Caco-2 (cell line): ENCODE measurements at regions not wholly inside any gene's neighbourhood (a gene's known extent, or its start where the extent isn't known, plus 50 kb on each side); places are given as distances from the start of the nearest gene placed in this dataset.

Source experiments
- BruUV-seq: library from RNA; stranded (reverse); fragments of 400-500 nt; replicated peaks from 2 replicates; lab custom pipeline; 2021; lab: Mats Ljungman, UMichigan
- CTCF ChIA-PET: fragments of 300-600 bp; sonication (Branson Sonifier 250); formaldehyde crosslinking; loops from one replicate; lab custom pipeline; 2022; ENCODE audit warnings: antibody characterized with exemption; lab: Charles Lee
- POLR2A ChIA-PET: fragments of 300-600 bp; sonication (Branson Sonifier 250); formaldehyde crosslinking; loops from one replicate; lab custom pipeline; 2022; ENCODE audit warnings: antibody characterized with exemption; lab: Charles Lee
- DNase-seq, 2 experiments: peaks; one replicate each; pipeline versions ENCODE4 v3.0.0 to v3.0.0-alpha.2; 2020 to 2022
- H3K27me3 ChIP-seq: replicated peaks from 2 replicates; pipeline ENCODE4 v1.6.0; 2011; ENCODE audit warnings: low read length; ENCODE audit not compliant: control insufficient read depth, insufficient read depth
- H3K36me3 ChIP-seq: 2 replicates; pipeline ENCODE4 v1.5.1; 2011; ENCODE audit warnings: low read length; ENCODE audit not compliant: control insufficient read depth, insufficient read depth
- H3K4me1 ChIP-seq: fragments of 250-450 bp; sonication (Bioruptor Pico); 2 replicates; pipeline ENCODE4 v1.5.1; 2020; ENCODE audit warnings: mild to moderate bottlenecking
- H3K4me3 ChIP-seq: 2 replicates; pipeline ENCODE4 v1.5.1; 2011; ENCODE audit warnings: low read depth, mild to moderate bottlenecking, control low read depth, low read length
- H3K9me3 ChIP-seq: fragments of 250-450 bp; sonication (Bioruptor Pico); 2 replicates; pipeline ENCODE4 v1.5.1; 2020; ENCODE audit warnings: mild to moderate bottlenecking, moderate library complexity
- H3K27ac Mint-ChIP-seq: one replicate; pipeline ENCODE4 v1.8.0; 2022; ENCODE audit warnings: mixed read lengths; ENCODE audit not compliant: unreplicated experiment
- H3K27me3 Mint-ChIP-seq: one replicate; pipeline ENCODE4 v1.8.0; 2022; ENCODE audit warnings: mixed read lengths; ENCODE audit not compliant: insufficient read depth, unreplicated experiment
- H3K36me3 Mint-ChIP-seq: one replicate; pipeline ENCODE4 v1.8.0; 2022; ENCODE audit warnings: mild to moderate bottlenecking, mixed read lengths; ENCODE audit not compliant: insufficient read depth, unreplicated experiment
- H3K4me1 Mint-ChIP-seq: one replicate; pipeline ENCODE4 v1.8.0; 2022; ENCODE audit warnings: low read depth, mixed read lengths; ENCODE audit not compliant: unreplicated experiment
- H3K4me3 Mint-ChIP-seq: one replicate; pipeline ENCODE4 v1.8.0; 2022; ENCODE audit warnings: mild to moderate bottlenecking, moderate library complexity, mixed read lengths; ENCODE audit not compliant: unreplicated experiment
- H3K9me3 Mint-ChIP-seq: one replicate; pipeline ENCODE4 v1.8.0; 2022; ENCODE audit warnings: mixed read lengths; ENCODE audit not compliant: unreplicated experiment
- intact Hi-C: fragments of 100-400 bp; cut with micrococcal nuclease; formaldehyde crosslinking; loops from one replicate; pipeline ENCODE4 v1.10.0; 2022; ENCODE audit not compliant: unreplicated experiment
- TF ChIP-seq, protein P1 (sequence below), 2 experiments: fragments of 200-600 bp in 1 of 2; IDR thresholded peaks; 1 replicate in 1 of 2; 2 replicates in 1 of 2; pipeline versions ENCODE4 v1.5.1 to v1.8.0; 2011 to 2022; ENCODE audit warnings: antibody characterized with exemption in 1 of 2, control low read depth in 1 of 2, inconsistent platforms in 1 of 2, low read depth in 1 of 2, low read length in 1 of 2, mild to moderate bottlenecking in 1 of 2, moderate library complexity in 1 of 2; ENCODE audit not compliant: insufficient read depth in 1 of 2, severe bottlenecking in 1 of 2, unreplicated experiment in 1 of 2

DNA sequence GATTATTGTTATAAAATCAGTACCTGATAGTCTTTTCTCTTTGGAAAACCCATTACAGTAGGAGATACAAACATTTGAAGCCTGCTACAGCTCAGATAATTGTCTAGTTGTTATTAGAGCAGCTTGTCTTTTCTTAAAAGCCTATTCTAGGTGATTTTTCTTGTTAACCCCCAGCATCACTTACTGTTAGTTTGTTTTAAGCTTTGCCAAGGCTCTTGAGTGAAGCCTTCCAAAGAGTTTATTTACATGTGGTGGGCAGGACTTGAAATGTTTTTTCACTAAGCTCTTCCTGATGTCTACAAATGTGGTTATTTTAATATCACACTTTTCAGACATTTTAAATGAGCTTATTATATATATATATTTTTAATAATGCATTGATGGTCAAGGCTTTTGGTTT is 791.3 kb downstream of the PLCL1 start:
- intact Hi-C loops: no loop called here
- Mint-ChIP-seq H3K4me1 (no peaks in the 10 kb centered on the region), H3K27me3 (peaks cover 3% of the 10 kb centered on the region), H3K27ac (no peak overlapping the region), H3K36me3 (no peaks in the 10 kb centered on the region), H3K9me3 (no peaks in the 10 kb centered on the region), H3K4me3 (no peak overlapping the region)
- no TSS peak for BruUV-seq
- no peak overlapping the region for H3K4me3 ChIP-seq
- no peak for DNase-seq
- no peaks in the 10 kb centered on the region for H3K27me3 ChIP-seq
- ChIA-PET POLR2A (no interaction called here), CTCF (no interaction called here)
- H3K36me3 ChIP-seq: no peaks in the 10 kb centered on the region
- TF ChIP-seq, protein P1, sequence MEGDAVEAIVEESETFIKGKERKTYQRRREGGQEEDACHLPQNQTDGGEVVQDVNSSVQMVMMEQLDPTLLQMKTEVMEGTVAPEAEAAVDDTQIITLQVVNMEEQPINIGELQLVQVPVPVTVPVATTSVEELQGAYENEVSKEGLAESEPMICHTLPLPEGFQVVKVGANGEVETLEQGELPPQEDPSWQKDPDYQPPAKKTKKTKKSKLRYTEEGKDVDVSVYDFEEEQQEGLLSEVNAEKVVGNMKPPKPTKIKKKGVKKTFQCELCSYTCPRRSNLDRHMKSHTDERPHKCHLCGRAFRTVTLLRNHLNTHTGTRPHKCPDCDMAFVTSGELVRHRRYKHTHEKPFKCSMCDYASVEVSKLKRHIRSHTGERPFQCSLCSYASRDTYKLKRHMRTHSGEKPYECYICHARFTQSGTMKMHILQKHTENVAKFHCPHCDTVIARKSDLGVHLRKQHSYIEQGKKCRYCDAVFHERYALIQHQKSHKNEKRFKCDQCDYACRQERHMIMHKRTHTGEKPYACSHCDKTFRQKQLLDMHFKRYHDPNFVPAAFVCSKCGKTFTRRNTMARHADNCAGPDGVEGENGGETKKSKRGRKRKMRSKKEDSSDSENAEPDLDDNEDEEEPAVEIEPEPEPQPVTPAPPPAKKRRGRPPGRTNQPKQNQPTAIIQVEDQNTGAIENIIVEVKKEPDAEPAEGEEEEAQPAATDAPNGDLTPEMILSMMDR (IDR thresholded peaks at IDR 0.05; ENCODE audit: insufficient read depth in 1 of 2, low read depth in 1 of 2, low read length in 1 of 2, severe bottlenecking in 1 of 2, unreplicated experiment in 1 of 2): no peak
- no peaks in the 10 kb centered on the region for H3K4me1 ChIP-seq
- H3K9me3 ChIP-seq: no peaks in the 10 kb centered on the region

DNA sequence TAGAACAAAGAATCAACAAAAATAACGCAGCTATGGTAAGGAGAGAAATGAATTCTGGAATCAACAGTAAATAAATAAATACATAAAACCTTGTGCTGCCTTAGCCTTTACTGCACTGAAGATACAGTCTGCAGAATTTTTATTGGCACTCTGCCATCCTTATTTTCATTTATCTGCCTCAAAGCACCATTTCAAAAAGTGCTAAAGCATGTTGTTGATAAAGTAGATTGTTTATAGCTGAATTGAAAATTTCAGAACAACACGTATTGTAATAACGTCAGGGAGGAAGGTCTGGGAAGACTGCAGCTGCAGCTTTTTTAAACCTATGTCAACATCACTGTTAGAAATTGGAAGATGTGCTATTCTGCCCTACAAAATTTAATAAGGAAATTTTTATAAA is 787.2 kb downstream of the PLCL1 start:
- H3K36me3 Mint-ChIP-seq: no peaks in the 10 kb centered on the region
- no peaks in the 10 kb centered on the region for H3K4me1 ChIP-seq
- POLR2A ChIA-PET: no interaction called here
- H3K4me1 Mint-ChIP-seq: no peaks in the 10 kb centered on the region
- intact Hi-C loops: no loop called here
- no peaks in the 10 kb centered on the region; the same call in 1 of the 2 replicates for H3K27me3 ChIP-seq
- no peaks in the 10 kb centered on the region for H3K27me3 Mint-ChIP-seq
- TF ChIP-seq, protein P1 (IDR thresholded peaks at IDR 0.05; ENCODE audit: insufficient read depth in 1 of 2, low read depth in 1 of 2, low read length in 1 of 2, severe bottlenecking in 1 of 2, unreplicated experiment in 1 of 2): no peak
- H3K4me3 Mint-ChIP-seq: no peak overlapping the region
- H3K36me3 ChIP-seq: no peaks in the 10 kb centered on the region
- DNase-seq: no peak
- CTCF ChIA-PET: no interaction called here
- no peaks in the 10 kb centered on the region for H3K9me3 Mint-ChIP-seq
- H3K4me3 ChIP-seq: no peak overlapping the region
- H3K9me3 ChIP-seq: no peaks in the 10 kb centered on the region
- no peak overlapping the region for H3K27ac Mint-ChIP-seq
- BruUV-seq: no TSS peak

DNA sequence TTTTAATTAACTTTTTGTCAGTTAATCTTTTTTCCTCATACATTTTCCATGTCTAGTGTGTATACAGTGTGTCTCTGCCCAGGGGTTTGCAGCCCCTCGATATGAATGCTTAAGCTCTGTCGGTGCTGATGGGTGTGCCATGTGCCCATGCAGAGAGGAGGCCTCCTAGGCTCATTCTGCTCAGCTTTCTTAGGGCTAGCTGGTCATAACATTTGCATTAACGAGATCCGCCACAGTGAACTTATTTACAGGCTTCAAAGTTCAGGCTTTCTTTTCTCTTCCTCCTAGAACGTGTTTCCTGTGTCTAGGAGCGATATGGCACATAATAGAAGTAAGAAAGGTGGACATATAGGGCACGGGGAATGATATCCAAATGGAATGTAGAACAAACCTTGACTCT is 783.3 kb downstream of the PLCL1 start:
- Mint-ChIP-seq H3K27me3 (no peaks in the 10 kb centered on the region), H3K27ac (no peak overlapping the region), H3K4me3 (no peak overlapping the region), H3K9me3 (no peaks in the 10 kb centered on the region), H3K36me3 (no peaks in the 10 kb centered on the region), H3K4me1 (no peaks in the 10 kb centered on the region)
- H3K4me3 ChIP-seq: no peak overlapping the region
- DNase-seq: no peak
- intact Hi-C loops: no loop called here
- ChIA-PET POLR2A (no interaction called here), CTCF (no interaction called here)
- H3K4me1 ChIP-seq: no peaks in the 10 kb centered on the region
- TF ChIP-seq, protein P1 (IDR thresholded peaks at IDR 0.05; ENCODE audit: insufficient read depth in 1 of 2, low read depth in 1 of 2, low read length in 1 of 2, severe bottlenecking in 1 of 2, unreplicated experiment in 1 of 2): no peak
- no TSS peak for BruUV-seq
- no peaks in the 10 kb centered on the region; the same call in 1 of the 2 replicates for H3K27me3 ChIP-seq
- H3K9me3 ChIP-seq: no peaks in the 10 kb centered on the region
- H3K36me3 ChIP-seq: no peaks in the 10 kb centered on the region
